ENCODE measurements at regions not wholly inside any gene's neighbourhood (a gene's known extent, or its start where the extent isn't known, plus 50 kb on each side); places are given as distances from the start of the nearest gene placed in this dataset.
"Not testable (repeated sequence)": the region's sequence is repeated elsewhere in the genome, so short reads cannot be mapped to it uniquely, and the experiment has no call there.

DNA sequence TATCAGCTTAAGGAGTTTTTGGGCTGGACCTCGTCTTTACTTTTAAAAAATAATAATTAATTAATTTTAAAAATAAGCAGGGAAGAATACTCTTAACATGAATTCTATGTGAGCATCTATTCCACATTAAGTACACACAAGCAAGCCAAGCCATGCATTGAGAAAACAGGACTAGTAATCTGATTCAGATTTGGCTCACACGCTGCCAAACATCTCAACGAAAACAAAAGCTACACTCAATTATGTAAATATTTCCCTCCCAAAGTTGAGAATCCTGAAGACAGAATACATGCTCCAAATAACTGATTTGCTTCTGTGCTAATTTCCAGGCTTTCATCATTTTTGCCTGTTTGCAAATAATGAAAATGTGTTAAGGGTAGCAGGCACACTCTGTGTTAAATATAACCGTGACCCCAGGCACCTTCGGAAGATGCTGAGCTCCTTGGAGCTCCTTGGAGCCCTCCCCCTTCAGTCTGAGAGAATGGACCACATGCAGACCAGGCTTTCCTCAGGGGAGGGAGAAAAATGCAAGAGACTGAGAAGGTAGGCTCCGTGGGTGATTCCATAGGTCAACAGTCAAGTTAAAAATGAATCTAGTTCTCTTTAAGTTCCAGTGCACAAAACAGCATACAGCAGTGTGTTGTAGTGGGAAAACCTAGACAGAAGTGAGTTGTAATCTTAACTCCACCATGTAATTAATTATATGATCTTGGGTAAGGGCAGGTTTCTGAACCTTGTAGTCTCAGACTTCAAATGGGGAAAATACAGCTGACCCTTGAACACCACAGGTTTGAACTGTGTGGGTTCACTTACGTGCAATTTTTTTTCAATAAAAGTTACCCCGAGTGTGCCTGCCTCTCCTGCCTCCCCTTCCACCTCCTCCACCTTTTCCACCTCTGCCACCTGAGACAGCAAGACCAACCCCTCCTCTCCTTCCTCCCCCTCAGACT is 161.3 kb upstream of the RREB1 start:
- no peak overlapping the region for H3K27ac ChIP-seq
- 60 to 67% (median 66%) methylated on average over 8 of the region's 8 CpGs for WGBS, 3 donors
- no peaks in the 10 kb centered on the region for H3K27me3 ChIP-seq (ENCODE audit: insufficient read depth in 3 of 3, low read length in 2 of 3)
- TF ChIP-seq, protein P1, sequence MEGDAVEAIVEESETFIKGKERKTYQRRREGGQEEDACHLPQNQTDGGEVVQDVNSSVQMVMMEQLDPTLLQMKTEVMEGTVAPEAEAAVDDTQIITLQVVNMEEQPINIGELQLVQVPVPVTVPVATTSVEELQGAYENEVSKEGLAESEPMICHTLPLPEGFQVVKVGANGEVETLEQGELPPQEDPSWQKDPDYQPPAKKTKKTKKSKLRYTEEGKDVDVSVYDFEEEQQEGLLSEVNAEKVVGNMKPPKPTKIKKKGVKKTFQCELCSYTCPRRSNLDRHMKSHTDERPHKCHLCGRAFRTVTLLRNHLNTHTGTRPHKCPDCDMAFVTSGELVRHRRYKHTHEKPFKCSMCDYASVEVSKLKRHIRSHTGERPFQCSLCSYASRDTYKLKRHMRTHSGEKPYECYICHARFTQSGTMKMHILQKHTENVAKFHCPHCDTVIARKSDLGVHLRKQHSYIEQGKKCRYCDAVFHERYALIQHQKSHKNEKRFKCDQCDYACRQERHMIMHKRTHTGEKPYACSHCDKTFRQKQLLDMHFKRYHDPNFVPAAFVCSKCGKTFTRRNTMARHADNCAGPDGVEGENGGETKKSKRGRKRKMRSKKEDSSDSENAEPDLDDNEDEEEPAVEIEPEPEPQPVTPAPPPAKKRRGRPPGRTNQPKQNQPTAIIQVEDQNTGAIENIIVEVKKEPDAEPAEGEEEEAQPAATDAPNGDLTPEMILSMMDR (IDR thresholded peaks at IDR 0.05) = no peak
- no peak for ATAC-seq
- H3K4me3 ChIP-seq = no peak overlapping the region
- peaks cover 13% of the 10 kb centered on the region for H3K9me3 ChIP-seq
- H3K36me3 ChIP-seq (ENCODE audit: insufficient read depth in 1 of 2, low read depth in 1 of 2) = no peaks in the 10 kb centered on the region
- intact Hi-C loops (cut with DNase I) = no loop called here
- no peak for DNase-seq
- peaks cover 17% of the 10 kb centered on the region for H3K4me1 ChIP-seq

DNA sequence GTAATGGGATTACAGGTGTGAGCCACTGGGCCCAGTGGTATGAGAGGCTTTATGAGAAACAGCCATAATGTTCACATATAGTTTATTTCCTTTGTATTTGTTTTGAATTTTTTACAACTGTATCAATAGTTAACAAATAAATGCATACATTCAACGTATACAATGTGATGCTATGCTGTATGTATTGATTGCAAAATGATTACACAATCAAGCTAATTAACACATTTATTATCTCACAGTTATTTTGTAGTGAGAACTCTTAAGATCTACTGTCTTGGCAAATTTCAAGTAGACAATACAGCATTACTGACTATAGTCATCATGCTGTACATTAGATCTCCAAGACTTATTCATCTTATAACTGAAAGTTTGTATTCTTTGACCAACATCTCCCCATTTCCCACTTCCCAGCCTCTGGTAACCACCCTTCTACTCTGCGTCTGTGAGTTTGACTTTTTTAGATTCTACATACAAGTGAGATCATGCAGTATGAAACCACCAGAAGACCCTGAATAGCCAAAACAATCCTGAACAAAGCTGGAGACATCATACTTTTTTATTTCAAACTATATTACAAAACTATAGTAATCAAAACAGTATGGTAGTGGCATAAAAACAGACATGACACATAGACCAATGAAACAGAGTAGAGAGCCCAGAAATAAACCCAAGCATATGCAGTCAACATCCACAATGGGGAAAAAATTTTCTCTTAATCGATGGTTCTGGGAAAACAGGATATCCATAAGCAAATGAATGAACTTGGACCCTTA is 157.2 kb upstream of the RREB1 start:
- H3K9me3 ChIP-seq = peaks cover 19% of the 10 kb centered on the region
- no peak overlapping the region for H3K4me3 ChIP-seq
- ATAC-seq = no peak
- no peaks in the 10 kb centered on the region for H3K36me3 ChIP-seq (ENCODE audit: insufficient read depth in 1 of 2, low read depth in 1 of 2)
- intact Hi-C loops (cut with DNase I) = loop anchor here in 1 of 2 donors (1.0 kb wide), 1 partner anchor 13 kb away; no protein-coding TSS in a partner anchor
- no peaks in the 10 kb centered on the region for H3K4me1 ChIP-seq
- no peaks in the 10 kb centered on the region for H3K27me3 ChIP-seq (ENCODE audit: insufficient read depth in 3 of 3, low read length in 2 of 3)
- no peak overlapping the region for H3K27ac ChIP-seq
- no peak for DNase-seq
- TF ChIP-seq, protein P1 (IDR thresholded peaks at IDR 0.05) = no peak
- 74 to 77% (median 77%) methylated on average over 3 of the region's 3 CpGs for WGBS, 3 donors

DNA sequence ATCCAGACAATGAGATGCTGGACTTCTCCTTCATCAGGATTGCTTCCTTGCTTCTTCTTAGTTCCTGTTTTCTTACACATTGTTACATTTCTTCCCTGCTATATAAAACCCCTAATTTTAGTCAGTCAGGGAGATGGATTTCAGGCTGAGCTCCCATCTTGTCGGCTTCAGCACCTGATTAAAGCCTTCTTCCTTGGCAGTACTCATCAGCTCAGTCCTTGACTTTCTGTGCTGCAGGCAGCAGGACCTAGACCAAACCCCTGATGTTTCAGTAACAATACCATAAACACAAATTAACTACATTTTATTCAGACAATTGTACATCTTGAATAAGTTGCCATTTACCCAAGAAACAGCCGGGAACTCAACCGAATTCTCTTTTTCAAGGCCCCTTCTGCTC is 156.4 kb upstream of the RREB1 start:
- Histone ChIP-seq H3K36me3 (ENCODE audit: insufficient read depth in 1 of 2, low read depth in 1 of 2) (no peaks in the 10 kb centered on the region), H3K27ac (no peak overlapping the region), H3K9me3 (peaks cover 19% of the 10 kb centered on the region), H3K4me3 (no peak overlapping the region), H3K4me1 (no peaks in the 10 kb centered on the region), H3K27me3 (ENCODE audit: insufficient read depth in 3 of 3, low read length in 2 of 3) (no peaks in the 10 kb centered on the region)
- intact Hi-C loops (cut with DNase I) = loop anchor here in 1 of 2 donors (1.0 kb wide), 1 partner anchor 12 kb away; no protein-coding TSS in a partner anchor
- DNase-seq = no peak
- TF ChIP-seq, protein P1 (IDR thresholded peaks at IDR 0.05) = no peak
- WGBS, 3 donors = 91 to 95% (median 92%) methylated on average over 3 of the region's 3 CpGs
- ATAC-seq = no peak

DNA sequence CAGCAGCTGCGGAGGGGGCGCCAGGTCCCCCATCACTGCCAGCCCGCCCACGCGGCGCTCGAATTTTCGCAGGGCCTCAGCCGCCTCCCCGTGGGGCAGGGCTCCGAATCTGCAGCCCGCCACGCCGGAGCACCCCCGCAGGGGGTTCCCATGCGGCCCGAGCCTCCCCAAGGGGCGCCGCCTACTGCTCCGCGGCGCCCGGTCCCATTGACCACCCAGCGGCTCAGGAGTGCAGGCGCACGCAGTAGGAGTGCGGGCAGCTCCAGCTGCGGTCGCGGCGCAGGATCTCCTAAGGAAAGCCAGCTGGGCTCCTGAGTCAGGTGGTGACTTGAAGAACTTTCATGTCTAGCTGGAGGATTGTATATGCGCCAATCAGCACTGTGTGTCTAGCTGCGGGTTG is 155.3 kb upstream of the RREB1 start:
- no peak for DNase-seq
- Histone ChIP-seq H3K27me3 (ENCODE audit: insufficient read depth in 3 of 3, low read length in 2 of 3) (no peaks in the 10 kb centered on the region), H3K27ac (no peak overlapping the region), H3K36me3 (ENCODE audit: insufficient read depth in 1 of 2, low read depth in 1 of 2) (no peaks in the 10 kb centered on the region), H3K4me3 (no peak overlapping the region), H3K9me3 (peaks cover 19% of the 10 kb centered on the region), H3K4me1 (no peaks in the 10 kb centered on the region)
- TF ChIP-seq, protein P1 (IDR thresholded peaks at IDR 0.05) = no peak
- intact Hi-C loops (cut with DNase I) = no loop called here
- ATAC-seq = no peak
- 92 to 97% (median 93%) methylated on average over 33 of the region's 33 CpGs for WGBS, 3 donors

DNA sequence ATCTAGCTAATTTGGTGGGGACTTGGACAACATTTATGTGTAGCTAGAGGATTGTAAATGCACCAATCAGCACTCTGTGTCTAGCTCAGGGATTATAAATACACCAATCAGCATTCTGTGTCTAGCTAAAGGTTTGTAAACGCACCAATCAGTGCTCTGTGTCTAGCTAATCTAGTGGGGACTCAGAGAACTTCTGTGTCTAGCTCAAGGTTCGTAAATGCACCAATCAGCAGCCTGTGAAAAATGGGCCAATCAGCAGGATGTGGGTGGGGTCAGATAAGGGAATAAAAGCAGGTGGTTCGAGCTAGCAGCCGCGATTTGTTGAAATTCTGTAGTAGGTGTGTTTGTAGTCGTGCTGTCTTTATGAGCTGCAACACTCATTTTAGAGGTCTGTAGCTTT is 154.8 kb upstream of the RREB1 start:
- H3K27me3 ChIP-seq (ENCODE audit: insufficient read depth in 3 of 3, low read length in 2 of 3); intact Hi-C loops (cut with DNase I); ATAC-seq; H3K36me3 ChIP-seq (ENCODE audit: insufficient read depth in 1 of 2, low read depth in 1 of 2); H3K27ac ChIP-seq; H3K4me1 ChIP-seq; H3K4me3 ChIP-seq; DNase-seq: not testable (repeated sequence)
- WGBS, 3 donors = 90 to 97% (median 94%) methylated on average over 6 of the region's 6 CpGs
- peaks cover 19% of the 10 kb centered on the region for H3K9me3 ChIP-seq
